ENCODE measurements at regions not wholly inside any gene's neighbourhood (a gene's known extent, or its start where the extent isn't known, plus 50 kb on each side); places are given as distances from the start of the nearest gene placed in this dataset.

- Mint-ChIP-seq H3K9me3 (no peaks in the 10 kb centered on the region), H3K4me1 (peaks cover 9% of the 10 kb centered on the region), H3K27me3 (ENCODE audit: low read depth) (no peaks in the 10 kb centered on the region), H3K27ac (no peak overlapping the region), H3K36me3 (no peaks in the 10 kb centered on the region), H3K4me3 (no peak overlapping the region)
- ChIA-PET CTCF (no interaction called here), POLR2A (no interaction called here)
- TF ChIP-seq NFYB (CRISPR knock-in tag; conservative IDR thresholded peaks at IDR 0.05; ENCODE audit: low read depth): no peak
- TF ChIP-seq NFE2L1 (CRISPR knock-in tag; IDR thresholded peaks at IDR 0.05): no peak
- TF ChIP-seq, protein P1, sequence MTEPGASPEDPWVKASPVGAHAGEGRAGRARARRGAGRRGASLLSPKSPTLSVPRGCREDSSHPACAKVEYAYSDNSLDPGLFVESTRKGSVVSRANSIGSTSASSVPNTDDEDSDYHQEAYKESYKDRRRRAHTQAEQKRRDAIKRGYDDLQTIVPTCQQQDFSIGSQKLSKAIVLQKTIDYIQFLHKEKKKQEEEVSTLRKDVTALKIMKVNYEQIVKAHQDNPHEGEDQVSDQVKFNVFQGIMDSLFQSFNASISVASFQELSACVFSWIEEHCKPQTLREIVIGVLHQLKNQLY (CRISPR knock-in tag; IDR thresholded peaks at IDR 0.05): no peak
- TF ChIP-seq ZNF219 (CRISPR knock-in tag; IDR thresholded peaks at IDR 0.05; ENCODE audit: borderline replicate concordance): no peak
- TF ChIP-seq SMAD3 (CRISPR knock-in tag; IDR thresholded peaks at IDR 0.05; ENCODE audit: borderline replicate concordance): no peak
- TF ChIP-seq ZNF232 (CRISPR knock-in tag; IDR thresholded peaks at IDR 0.05): no peak
- no peak for TF ChIP-seq OVOL2 (CRISPR knock-in tag; IDR thresholded peaks at IDR 0.05; ENCODE audit: borderline replicate concordance)
- no peak for TF ChIP-seq ZNF532 (CRISPR knock-in tag; IDR thresholded peaks at IDR 0.05; ENCODE audit: borderline replicate concordance)
- no peak for TF ChIP-seq IRF2 (CRISPR knock-in tag; IDR thresholded peaks at IDR 0.05; ENCODE audit: borderline replicate concordance, low read depth)
- TF ChIP-seq SMAD4 (CRISPR knock-in tag; IDR thresholded peaks at IDR 0.05): no peak
- no peak for TF ChIP-seq ATF1 (CRISPR knock-in tag; IDR thresholded peaks at IDR 0.05)
- no peak for TF ChIP-seq RELA (CRISPR knock-in tag; IDR thresholded peaks at IDR 0.05; ENCODE audit: borderline replicate concordance)
- TF ChIP-seq, protein P2, sequence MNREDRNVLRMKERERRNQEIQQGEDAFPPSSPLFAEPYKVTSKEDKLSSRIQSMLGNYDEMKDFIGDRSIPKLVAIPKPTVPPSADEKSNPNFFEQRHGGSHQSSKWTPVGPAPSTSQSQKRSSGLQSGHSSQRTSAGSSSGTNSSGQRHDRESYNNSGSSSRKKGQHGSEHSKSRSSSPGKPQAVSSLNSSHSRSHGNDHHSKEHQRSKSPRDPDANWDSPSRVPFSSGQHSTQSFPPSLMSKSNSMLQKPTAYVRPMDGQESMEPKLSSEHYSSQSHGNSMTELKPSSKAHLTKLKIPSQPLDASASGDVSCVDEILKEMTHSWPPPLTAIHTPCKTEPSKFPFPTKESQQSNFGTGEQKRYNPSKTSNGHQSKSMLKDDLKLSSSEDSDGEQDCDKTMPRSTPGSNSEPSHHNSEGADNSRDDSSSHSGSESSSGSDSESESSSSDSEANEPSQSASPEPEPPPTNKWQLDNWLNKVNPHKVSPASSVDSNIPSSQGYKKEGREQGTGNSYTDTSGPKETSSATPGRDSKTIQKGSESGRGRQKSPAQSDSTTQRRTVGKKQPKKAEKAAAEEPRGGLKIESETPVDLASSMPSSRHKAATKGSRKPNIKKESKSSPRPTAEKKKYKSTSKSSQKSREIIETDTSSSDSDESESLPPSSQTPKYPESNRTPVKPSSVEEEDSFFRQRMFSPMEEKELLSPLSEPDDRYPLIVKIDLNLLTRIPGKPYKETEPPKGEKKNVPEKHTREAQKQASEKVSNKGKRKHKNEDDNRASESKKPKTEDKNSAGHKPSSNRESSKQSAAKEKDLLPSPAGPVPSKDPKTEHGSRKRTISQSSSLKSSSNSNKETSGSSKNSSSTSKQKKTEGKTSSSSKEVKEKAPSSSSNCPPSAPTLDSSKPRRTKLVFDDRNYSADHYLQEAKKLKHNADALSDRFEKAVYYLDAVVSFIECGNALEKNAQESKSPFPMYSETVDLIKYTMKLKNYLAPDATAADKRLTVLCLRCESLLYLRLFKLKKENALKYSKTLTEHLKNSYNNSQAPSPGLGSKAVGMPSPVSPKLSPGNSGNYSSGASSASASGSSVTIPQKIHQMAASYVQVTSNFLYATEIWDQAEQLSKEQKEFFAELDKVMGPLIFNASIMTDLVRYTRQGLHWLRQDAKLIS (CRISPR knock-in tag; IDR thresholded peaks at IDR 0.05; ENCODE audit: borderline replicate concordance): no peak
- no peak for TF ChIP-seq TP53 (CRISPR knock-in tag; IDR thresholded peaks at IDR 0.05)
- TF ChIP-seq FOXK1 (CRISPR knock-in tag; IDR thresholded peaks at IDR 0.05): no peak
- TF ChIP-seq ATF6 (CRISPR knock-in tag; IDR thresholded peaks at IDR 0.05): no peak
- TF ChIP-seq PRDM15 (CRISPR knock-in tag; IDR thresholded peaks at IDR 0.05): no peak
- TF ChIP-seq MXD4 (CRISPR knock-in tag; IDR thresholded peaks at IDR 0.05; ENCODE audit: borderline replicate concordance): no peak
- no peak for TF ChIP-seq GABPB1 (CRISPR knock-in tag; IDR thresholded peaks at IDR 0.05)
- DNase-seq (ENCODE audit: low spot score) (no peak), ATAC-seq (no peak)
Measured at GRCh38 chr5:57411982-57412381, 70.6 kb downstream of the ACTBL2 start.

All from WTC11 (cell line).